ENCODE measurements at regions not wholly inside any gene's neighbourhood (a gene's known extent, or its start where the extent isn't known, plus 50 kb on each side); places are given as distances from the start of the nearest gene placed in this dataset.

DNA sequence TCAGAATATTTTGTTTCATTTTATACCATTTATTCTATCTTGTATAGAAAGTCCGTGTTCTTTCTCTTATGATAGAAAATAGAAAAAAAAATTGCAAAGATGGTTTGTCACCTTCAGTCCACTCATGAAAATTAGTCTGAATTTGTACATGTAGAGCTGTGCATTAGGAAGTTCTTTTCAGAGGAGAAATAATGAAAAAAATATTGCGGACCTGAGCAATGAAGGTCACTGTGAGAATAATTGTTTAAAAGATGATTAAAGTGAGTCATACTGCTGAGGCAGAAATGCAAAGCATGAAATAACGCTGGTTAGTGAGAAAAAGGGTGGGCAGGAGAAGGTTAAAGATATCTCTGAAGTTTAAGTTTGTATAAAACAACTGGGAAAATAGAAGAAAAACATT lies 431.1 kb downstream of the TMX3 start:
- Histone ChIP-seq H3K4me3 (ENCODE audit: low read length) (no peak overlapping the region), H3K36me3 (ENCODE audit: control insufficient read depth, insufficient read depth, low read length) (no peaks in the 10 kb centered on the region), H3K27ac (ENCODE audit: low read depth, low read length) (no peak overlapping the region), H3K27me3 (ENCODE audit: control insufficient read depth, insufficient read depth, low read length) (no peaks in the 10 kb centered on the region), H3K9ac (ENCODE audit: low read length) (no peak overlapping the region), H3K4me1 (ENCODE audit: control insufficient read depth, insufficient read depth, low read length) (no peaks in the 10 kb centered on the region)

DNA sequence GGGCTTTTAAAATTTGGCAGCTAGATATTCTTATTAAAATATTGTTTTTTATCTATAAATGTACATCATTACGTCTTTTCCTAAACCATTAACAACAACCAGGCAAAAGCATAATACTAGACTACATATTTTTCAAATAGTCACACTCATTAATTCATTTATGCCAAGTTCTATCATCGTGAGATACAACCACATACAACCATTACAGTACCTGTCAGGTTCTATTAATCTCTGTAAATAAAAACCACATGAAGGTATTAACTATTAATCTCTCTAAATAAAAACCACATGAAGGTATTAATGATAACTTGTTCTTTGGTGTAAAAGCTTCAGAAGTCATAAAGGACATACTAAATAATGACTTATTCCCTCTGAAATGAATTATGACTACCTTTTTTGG lies 432.7 kb downstream of the TMX3 start:
- Histone ChIP-seq H3K36me3 (ENCODE audit: control insufficient read depth, insufficient read depth, low read length) (no peaks in the 10 kb centered on the region), H3K4me3 (ENCODE audit: low read length) (no peak overlapping the region), H3K27ac (ENCODE audit: low read depth, low read length) (no peak overlapping the region), H3K27me3 (ENCODE audit: control insufficient read depth, insufficient read depth, low read length) (no peaks in the 10 kb centered on the region), H3K4me1 (ENCODE audit: control insufficient read depth, insufficient read depth, low read length) (no peaks in the 10 kb centered on the region), H3K9ac (ENCODE audit: low read length) (no peak overlapping the region)

DNA sequence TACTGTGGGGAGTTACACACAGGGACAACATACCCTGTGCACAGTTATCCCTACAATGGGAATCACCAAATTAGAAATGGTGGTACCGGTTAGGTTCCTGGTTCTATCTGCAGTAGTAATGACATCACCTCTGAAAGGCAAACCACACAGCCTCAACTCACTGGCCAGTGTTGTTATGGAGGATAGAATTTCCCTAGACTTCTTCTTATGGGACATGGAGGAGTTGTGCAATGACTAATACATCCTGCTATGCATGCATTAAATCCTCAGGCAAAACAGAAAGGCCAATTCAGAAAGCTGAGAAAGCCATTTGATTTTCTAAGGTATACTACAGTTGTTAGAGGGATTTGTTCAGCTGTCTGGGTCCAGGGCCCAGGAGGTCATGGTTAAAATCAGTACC lies 439.3 kb downstream of the TMX3 start:
- H3K9ac ChIP-seq (ENCODE audit: low read length): no peak overlapping the region
- no peak overlapping the region for H3K4me3 ChIP-seq (ENCODE audit: low read length)
- no peaks in the 10 kb centered on the region for H3K27me3 ChIP-seq (ENCODE audit: control insufficient read depth, insufficient read depth, low read length)
- no peaks in the 10 kb centered on the region for H3K4me1 ChIP-seq (ENCODE audit: control insufficient read depth, insufficient read depth, low read length)
- H3K36me3 ChIP-seq (ENCODE audit: control insufficient read depth, insufficient read depth, low read length): no peaks in the 10 kb centered on the region
- no peak overlapping the region for H3K27ac ChIP-seq (ENCODE audit: low read depth, low read length)

DNA sequence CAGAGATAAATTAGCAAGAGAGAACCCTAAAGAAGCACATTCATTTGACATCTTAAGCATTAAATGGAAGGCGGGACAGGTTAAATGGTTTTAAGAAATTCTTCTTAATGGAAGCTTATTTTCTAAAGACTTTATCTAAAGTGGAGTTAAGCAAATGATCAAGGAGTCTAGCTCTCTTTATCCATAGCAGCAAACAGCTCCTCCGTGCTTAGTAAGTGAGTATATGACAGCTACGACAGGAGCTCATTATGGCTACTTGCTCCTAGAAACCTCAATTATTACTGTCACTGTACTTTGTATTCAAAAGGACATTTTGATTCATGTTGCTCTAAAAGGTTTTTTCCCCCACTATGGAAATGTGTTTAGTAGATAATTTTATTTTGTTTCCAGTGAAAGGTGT lies 444.9 kb downstream of the TMX3 start:
- Histone ChIP-seq H3K4me1 (ENCODE audit: control insufficient read depth, insufficient read depth, low read length) (no peaks in the 10 kb centered on the region), H3K4me3 (ENCODE audit: low read length) (no peak overlapping the region), H3K36me3 (ENCODE audit: control insufficient read depth, insufficient read depth, low read length) (no peaks in the 10 kb centered on the region), H3K9ac (ENCODE audit: low read length) (no peak overlapping the region), H3K27me3 (ENCODE audit: control insufficient read depth, insufficient read depth, low read length) (no peaks in the 10 kb centered on the region), H3K27ac (ENCODE audit: low read depth, low read length) (no peak overlapping the region)

DNA sequence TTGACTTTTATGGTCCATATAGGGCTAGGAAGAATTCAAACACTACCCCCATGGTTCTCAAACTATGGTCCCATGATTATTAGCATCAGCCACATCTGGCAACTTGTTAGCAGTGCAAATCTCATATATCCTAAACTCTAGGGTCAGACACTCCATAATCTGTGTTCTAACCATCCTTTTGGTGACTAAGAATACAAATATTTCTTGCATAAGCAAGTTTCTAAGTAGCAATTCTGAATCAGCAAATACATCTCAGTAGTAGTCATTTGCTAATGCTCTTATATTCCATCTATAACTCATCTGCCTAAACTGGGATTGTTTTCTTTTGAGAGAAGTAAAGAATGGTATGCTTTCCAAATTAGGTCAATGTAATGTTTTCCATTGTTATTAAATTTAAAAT lies 447.3 kb downstream of the TMX3 start:
- H3K9ac ChIP-seq (ENCODE audit: low read length): no peak overlapping the region
- no peak overlapping the region for H3K27ac ChIP-seq (ENCODE audit: low read depth, low read length)
- H3K27me3 ChIP-seq (ENCODE audit: control insufficient read depth, insufficient read depth, low read length): no peaks in the 10 kb centered on the region
- no peaks in the 10 kb centered on the region for H3K36me3 ChIP-seq (ENCODE audit: control insufficient read depth, insufficient read depth, low read length)
- H3K4me1 ChIP-seq (ENCODE audit: control insufficient read depth, insufficient read depth, low read length): no peaks in the 10 kb centered on the region
- no peak overlapping the region for H3K4me3 ChIP-seq (ENCODE audit: low read length)

DNA sequence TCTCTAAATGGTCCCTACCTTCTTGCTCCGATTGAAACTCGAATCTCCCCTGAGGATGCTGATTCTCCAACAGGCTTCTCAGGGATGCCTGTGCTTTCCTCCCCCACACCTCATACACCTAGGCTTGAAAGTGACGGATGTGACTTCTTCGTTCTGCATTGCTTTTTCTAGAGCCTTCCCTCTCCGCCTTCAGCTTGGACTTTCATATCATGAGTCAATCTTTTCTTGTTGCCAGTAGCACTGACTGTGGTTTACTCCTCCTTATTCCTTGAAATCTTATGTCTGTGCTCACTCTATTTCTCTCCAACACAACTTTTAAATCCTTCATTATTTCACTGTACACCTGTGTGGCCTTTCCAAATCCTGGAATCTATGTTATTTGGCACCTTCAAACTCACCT lies 451.4 kb downstream of the TMX3 start:
- H3K9ac ChIP-seq (ENCODE audit: low read length): no peak overlapping the region
- H3K36me3 ChIP-seq (ENCODE audit: control insufficient read depth, insufficient read depth, low read length): no peaks in the 10 kb centered on the region
- H3K4me1 ChIP-seq (ENCODE audit: control insufficient read depth, insufficient read depth, low read length): no peaks in the 10 kb centered on the region
- H3K4me3 ChIP-seq (ENCODE audit: low read length): no peak overlapping the region
- H3K27ac ChIP-seq (ENCODE audit: low read depth, low read length): no peak overlapping the region
- no peaks in the 10 kb centered on the region for H3K27me3 ChIP-seq (ENCODE audit: control insufficient read depth, insufficient read depth, low read length)

DNA sequence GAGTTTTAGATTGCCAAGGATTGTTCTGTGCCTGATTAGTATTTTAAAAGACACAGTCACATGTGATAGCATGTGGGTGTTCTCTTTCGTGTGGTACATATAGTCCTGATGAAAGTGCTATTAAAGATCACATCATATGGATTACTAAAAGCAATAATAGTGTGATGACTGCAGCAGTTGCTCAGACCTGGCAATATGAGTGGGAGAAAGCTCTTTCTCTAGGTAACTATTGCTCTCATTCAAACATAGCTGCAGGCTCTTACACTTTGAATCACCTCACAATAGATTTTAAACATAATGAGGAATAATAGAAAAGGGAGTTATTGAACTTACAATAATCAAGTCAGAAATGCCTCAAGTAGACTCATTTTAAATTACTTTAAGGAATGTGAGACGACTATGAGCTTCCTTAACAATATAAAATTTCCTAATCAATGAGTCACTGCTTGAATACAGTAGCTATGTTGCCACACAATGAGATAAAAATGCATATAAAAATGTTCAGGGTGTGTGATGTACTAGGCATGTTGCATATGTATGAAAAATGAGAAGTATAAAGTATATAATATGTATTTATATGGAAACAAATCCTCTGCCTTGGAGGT lies 452.1 kb downstream of the TMX3 start:
- no peaks in the 10 kb centered on the region for H3K27me3 ChIP-seq (ENCODE audit: control insufficient read depth, insufficient read depth, low read length)
- no peak overlapping the region for H3K4me3 ChIP-seq (ENCODE audit: low read length)
- no peaks in the 10 kb centered on the region for H3K36me3 ChIP-seq (ENCODE audit: control insufficient read depth, insufficient read depth, low read length)
- no peaks in the 10 kb centered on the region for H3K4me1 ChIP-seq (ENCODE audit: control insufficient read depth, insufficient read depth, low read length)
- H3K27ac ChIP-seq (ENCODE audit: low read depth, low read length): no peak overlapping the region
- no peak overlapping the region for H3K9ac ChIP-seq (ENCODE audit: low read length)

DNA sequence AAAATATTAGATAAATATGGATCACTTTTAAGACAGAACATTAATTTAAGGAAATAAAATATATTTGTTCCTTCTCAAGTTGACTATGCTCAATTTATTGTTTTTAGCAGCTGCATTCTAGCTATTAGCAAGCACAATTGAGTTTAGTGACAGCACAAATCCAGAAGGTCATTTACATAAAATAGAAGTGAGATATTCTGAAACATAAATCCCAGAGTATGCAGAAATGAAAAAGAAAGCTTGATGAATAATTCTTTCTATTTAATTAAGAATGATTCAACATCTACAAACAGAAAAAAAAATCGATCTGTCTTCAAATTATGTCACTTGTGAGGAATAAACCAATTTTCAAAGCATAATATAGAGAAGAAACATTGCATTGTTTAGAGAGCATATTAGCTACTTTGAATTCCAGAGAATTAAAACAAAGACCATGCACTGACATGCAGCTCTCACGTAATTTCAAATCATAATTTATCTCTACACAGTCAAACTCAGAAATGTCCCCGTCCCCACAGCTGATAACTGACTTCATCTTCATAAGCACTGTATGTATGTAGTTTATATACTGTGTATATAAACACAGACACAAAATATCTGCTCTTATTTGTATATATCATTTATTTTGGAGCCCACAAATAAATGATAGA lies 458.4 kb downstream of the TMX3 start:
- Histone ChIP-seq H3K27me3 (ENCODE audit: control insufficient read depth, insufficient read depth, low read length) (no peaks in the 10 kb centered on the region), H3K27ac (ENCODE audit: low read depth, low read length) (no peak overlapping the region), H3K9ac (ENCODE audit: low read length) (no peak overlapping the region), H3K36me3 (ENCODE audit: control insufficient read depth, insufficient read depth, low read length) (no peaks in the 10 kb centered on the region), H3K4me3 (ENCODE audit: low read length) (no peak overlapping the region), H3K4me1 (ENCODE audit: control insufficient read depth, insufficient read depth, low read length) (no peaks in the 10 kb centered on the region)

DNA sequence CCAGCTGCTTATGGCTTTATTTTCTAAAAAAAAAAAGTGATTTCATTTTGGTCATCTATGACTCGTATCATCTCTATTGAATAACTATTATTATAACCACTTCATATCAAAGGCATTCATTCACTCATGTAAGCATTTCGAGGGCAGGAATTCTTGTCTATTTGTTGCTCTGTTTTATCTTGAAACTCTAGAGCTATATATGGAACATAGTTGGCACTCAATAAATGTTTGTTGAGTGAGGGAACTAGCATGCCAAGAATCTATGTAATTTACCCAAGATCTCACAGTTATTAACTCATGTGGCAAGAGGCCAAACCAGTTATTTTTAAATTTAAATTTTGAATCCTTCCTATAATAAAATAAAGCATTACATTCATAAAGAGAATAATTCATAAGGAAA lies 470.1 kb downstream of the TMX3 start:
- no peak overlapping the region for H3K27ac ChIP-seq (ENCODE audit: low read depth, low read length)
- H3K4me3 ChIP-seq (ENCODE audit: low read length): no peak overlapping the region
- H3K27me3 ChIP-seq (ENCODE audit: control insufficient read depth, insufficient read depth, low read length): no peaks in the 10 kb centered on the region
- H3K9ac ChIP-seq (ENCODE audit: low read length): no peak overlapping the region
- no peaks in the 10 kb centered on the region for H3K4me1 ChIP-seq (ENCODE audit: control insufficient read depth, insufficient read depth, low read length)
- no peaks in the 10 kb centered on the region for H3K36me3 ChIP-seq (ENCODE audit: control insufficient read depth, insufficient read depth, low read length)

DNA sequence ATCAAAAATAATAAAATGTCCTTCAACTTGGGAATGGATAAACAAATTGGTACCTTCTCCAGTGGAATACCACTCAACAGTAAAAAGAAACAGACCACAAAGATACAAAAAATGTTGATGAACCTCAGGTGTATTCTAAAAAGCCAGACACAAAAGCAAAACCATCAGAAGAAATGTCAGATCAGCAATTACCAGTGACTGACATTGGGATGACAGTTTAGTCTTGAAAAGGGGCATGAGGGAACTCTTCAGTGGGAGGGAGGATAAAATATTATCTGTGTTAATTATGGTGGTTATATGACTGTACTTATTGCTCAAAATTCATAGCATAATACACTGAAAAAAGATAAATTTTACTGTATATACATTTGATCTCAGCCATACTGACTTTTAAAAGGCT lies 473.0 kb downstream of the TMX3 start:
- H3K4me1 ChIP-seq (ENCODE audit: control insufficient read depth, insufficient read depth, low read length): no peaks in the 10 kb centered on the region
- no peak overlapping the region for H3K27ac ChIP-seq (ENCODE audit: low read depth, low read length)
- H3K4me3 ChIP-seq (ENCODE audit: low read length): no peak overlapping the region
- H3K27me3 ChIP-seq (ENCODE audit: control insufficient read depth, insufficient read depth, low read length): no peaks in the 10 kb centered on the region
- no peaks in the 10 kb centered on the region for H3K36me3 ChIP-seq (ENCODE audit: control insufficient read depth, insufficient read depth, low read length)
- no peak overlapping the region for H3K9ac ChIP-seq (ENCODE audit: low read length)

DNA sequence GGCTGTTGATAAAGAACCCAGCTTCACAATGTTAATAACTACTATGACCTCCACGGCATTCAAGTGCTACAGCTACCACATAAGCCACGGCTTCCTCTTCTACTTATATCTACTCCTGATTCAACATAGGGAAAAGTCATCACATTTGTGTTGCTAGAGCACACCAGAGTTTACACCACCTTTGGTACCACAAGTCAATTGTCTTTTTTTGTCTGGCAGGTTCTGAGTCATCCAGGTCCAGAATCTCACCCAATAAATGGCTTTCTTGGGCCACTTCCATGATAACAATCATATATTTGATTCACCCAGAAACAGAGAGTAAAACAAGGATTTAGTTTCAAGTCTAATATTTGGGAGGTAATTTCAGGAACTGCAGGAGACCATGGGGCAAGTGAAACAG lies 480.2 kb downstream of the TMX3 start:
- no peak overlapping the region for H3K27ac ChIP-seq (ENCODE audit: low read depth, low read length)
- H3K27me3 ChIP-seq (ENCODE audit: control insufficient read depth, insufficient read depth, low read length): no peaks in the 10 kb centered on the region
- H3K4me1 ChIP-seq (ENCODE audit: control insufficient read depth, insufficient read depth, low read length): no peaks in the 10 kb centered on the region
- no peak overlapping the region for H3K4me3 ChIP-seq (ENCODE audit: low read length)
- no peak overlapping the region for H3K9ac ChIP-seq (ENCODE audit: low read length)
- H3K36me3 ChIP-seq (ENCODE audit: control insufficient read depth, insufficient read depth, low read length): no peaks in the 10 kb centered on the region

DNA sequence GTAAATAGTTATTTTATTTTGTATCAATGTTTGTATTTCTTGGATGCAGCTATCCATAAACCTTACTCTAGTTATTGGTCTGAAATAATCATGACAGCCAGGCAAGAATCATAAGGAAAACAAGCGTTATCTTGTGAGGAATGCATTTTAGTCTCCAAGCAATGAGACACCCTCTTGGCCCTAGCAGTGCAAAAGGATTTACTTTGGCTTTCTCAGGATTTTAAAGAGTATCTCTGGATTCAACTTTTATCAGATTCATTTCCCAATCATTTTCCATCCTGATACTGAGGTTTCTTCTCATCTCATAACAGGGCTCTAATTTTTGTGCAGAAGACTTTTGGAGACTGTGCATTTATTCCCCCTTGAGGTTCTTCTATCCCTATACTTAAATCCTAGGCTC lies 480.8 kb downstream of the TMX3 start:
- no peak overlapping the region for H3K27ac ChIP-seq (ENCODE audit: low read depth, low read length)
- H3K4me1 ChIP-seq (ENCODE audit: control insufficient read depth, insufficient read depth, low read length): no peaks in the 10 kb centered on the region
- H3K27me3 ChIP-seq (ENCODE audit: control insufficient read depth, insufficient read depth, low read length): no peaks in the 10 kb centered on the region
- H3K9ac ChIP-seq (ENCODE audit: low read length): no peak overlapping the region
- no peaks in the 10 kb centered on the region for H3K36me3 ChIP-seq (ENCODE audit: control insufficient read depth, insufficient read depth, low read length)
- no peak overlapping the region for H3K4me3 ChIP-seq (ENCODE audit: low read length)

DNA sequence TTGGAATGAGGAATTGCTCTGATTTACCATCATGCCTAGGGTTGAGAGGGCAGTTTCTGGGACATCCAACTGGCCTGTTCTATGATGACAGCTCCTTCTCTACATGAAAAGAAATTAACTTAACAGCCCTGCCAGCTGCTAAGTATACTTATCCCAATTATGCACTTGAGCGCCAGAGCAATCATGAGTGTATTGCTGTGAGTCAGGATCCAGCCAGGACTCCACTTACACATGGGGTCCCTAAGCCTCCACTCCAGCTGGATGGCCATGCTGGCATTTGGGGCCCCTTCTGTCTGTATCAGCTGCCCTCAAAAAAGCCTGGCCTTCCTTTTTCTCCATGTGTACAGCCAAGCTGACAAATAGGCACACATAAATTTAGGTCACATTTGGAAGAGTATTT lies 481.9 kb downstream of the TMX3 start:
- Histone ChIP-seq H3K4me3 (ENCODE audit: low read length) (no peak overlapping the region), H3K4me1 (ENCODE audit: control insufficient read depth, insufficient read depth, low read length) (no peaks in the 10 kb centered on the region), H3K27ac (ENCODE audit: low read depth, low read length) (no peak overlapping the region), H3K36me3 (ENCODE audit: control insufficient read depth, insufficient read depth, low read length) (no peaks in the 10 kb centered on the region), H3K9ac (ENCODE audit: low read length) (no peak overlapping the region), H3K27me3 (ENCODE audit: control insufficient read depth, insufficient read depth, low read length) (no peaks in the 10 kb centered on the region)
